D721Med (cell line): ENCODE measurements at regions not wholly inside any gene's neighbourhood (a gene's known extent, or its start where the extent isn't known, plus 50 kb on each side); places are given as distances from the start of the nearest gene placed in this dataset.

Source experiments
- DNase-seq: peaks from one replicate; pipeline ENCODE4 v3.0.0; 2011; ENCODE audit warnings: low spot score; ENCODE audit not compliant: insufficient read length
- FAIRE-seq: peaks from 2 replicates; lab custom pipeline; 2011; peaks lifted over from hg19 to GRCh38; lab: Jason Lieb, UNC
- CTCF ChIP-seq: IDR thresholded peaks from 2 replicates; pipeline ENCODE4 v1.5.1; 2012; ENCODE audit warnings: mild to moderate bottlenecking, control low read depth; ENCODE audit not compliant: insufficient read depth; ENCODE audit errors: missing control alignments

- DNase-seq = no peak
- no peak for FAIRE-seq
- TF ChIP-seq CTCF = no peak
These were observed 1397.8 kb downstream of the NCAM2 start for GRCh38 chr21:22395965-22396364.

- DNase-seq = no peak
- TF ChIP-seq CTCF = no peak
- no peak for FAIRE-seq
These were observed 1401.7 kb downstream of the NCAM2 start for GRCh38 chr21:22399681-22400514.

GRCh38 chr21:22409571-22409970 lies 1411.4 kb downstream of the NCAM2 start:
- FAIRE-seq = no peak
- no peak for TF ChIP-seq CTCF
- DNase-seq = no peak

- no peak for TF ChIP-seq CTCF
- FAIRE-seq (no peak), DNase-seq (no peak)
These were observed 1418.3 kb downstream of the NCAM2 start for GRCh38 chr21:22416555-22416954.

- DNase-seq (no peak), FAIRE-seq (no peak)
- no peak for TF ChIP-seq CTCF
These were observed 1423.4 kb downstream of the NCAM2 start for GRCh38 chr21:22421416-22422180.

GRCh38 chr21:22438428-22439086 lies 1440.3 kb downstream of the NCAM2 start:
- DNase-seq (no peak), FAIRE-seq (no peak)
- TF ChIP-seq CTCF = no peak
